Renal pelvis (tissue), 1 donor: ENCODE measurements at regions not wholly inside any gene's neighbourhood (a gene's known extent, or its start where the extent isn't known, plus 50 kb on each side); places are given as distances from the start of the nearest gene placed in this dataset.
"Not testable (repeated sequence)": the region's sequence is repeated elsewhere in the genome, so short reads cannot be mapped to it uniquely, and the experiment has no call there.

ENCODE experiments used
- DNase-seq: peaks from one replicate; pipeline ENCODE4 v3.0.0-alpha.2; 2013

GRCh38 chr2:175353275-175353674 is 171.8 kb upstream of the ATP5MC3 start:
- no peak for DNase-seq

GRCh38 chr2:175351512-175351911 is 170.0 kb upstream of the ATP5MC3 start:
- DNase-seq: no peak

- DNase-seq: no peak
Measured at GRCh38 chr2:175350105-175350504, 168.6 kb upstream of the ATP5MC3 start.

- DNase-seq: no peak
Measured at GRCh38 chr2:175342085-175342484, 160.6 kb upstream of the ATP5MC3 start.

GRCh38 chr2:175330195-175330594 is 148.7 kb upstream of the ATP5MC3 start:
- DNase-seq: no peak

GRCh38 chr2:175326801-175327200 is 145.3 kb upstream of the ATP5MC3 start:
- DNase-seq: peak; percentile 11

- DNase-seq: not testable (repeated sequence)
Measured at GRCh38 chr2:175326164-175326563, 144.7 kb upstream of the ATP5MC3 start.

GRCh38 chr2:175323162-175323561 is 141.7 kb upstream of the ATP5MC3 start:
- no peak for DNase-seq

- DNase-seq: no peak
Measured at GRCh38 chr2:175318542-175318941, 137.0 kb upstream of the ATP5MC3 start.

GRCh38 chr2:175317751-175318150 is 136.2 kb upstream of the ATP5MC3 start:
- DNase-seq: no peak

- DNase-seq: no peak
Measured at GRCh38 chr2:175312137-175312536, 130.6 kb upstream of the ATP5MC3 start.

- no peak for DNase-seq
Measured at GRCh38 chr2:175310813-175311504, 129.4 kb upstream of the ATP5MC3 start.

- peak; percentile 12 for DNase-seq
Measured at GRCh38 chr2:175309799-175310198, 128.3 kb upstream of the ATP5MC3 start.

GRCh38 chr2:175308005-175308404 is 126.5 kb upstream of the ATP5MC3 start:
- DNase-seq: no peak

- no peak for DNase-seq
Measured at GRCh38 chr2:175304541-175304940, 123.0 kb upstream of the ATP5MC3 start.

GRCh38 chr2:175293776-175294175 is 112.3 kb upstream of the ATP5MC3 start:
- DNase-seq: no peak

- DNase-seq: no peak
Measured at GRCh38 chr2:175293195-175293594, 111.7 kb upstream of the ATP5MC3 start.

- DNase-seq: no peak
Measured at GRCh38 chr2:175282886-175283285, 101.4 kb upstream of the ATP5MC3 start.

- DNase-seq: peak; percentile 36
Measured at GRCh38 chr2:175282300-175282699, 100.8 kb upstream of the ATP5MC3 start.

- DNase-seq: peak; percentile 31
Measured at GRCh38 chr2:175277772-175278171, 96.3 kb upstream of the ATP5MC3 start.

- DNase-seq: no peak
Measured at GRCh38 chr2:175275539-175275938, 94.0 kb upstream of the ATP5MC3 start.

- DNase-seq: no peak
Measured at GRCh38 chr2:175259164-175259563, 77.7 kb upstream of the ATP5MC3 start.

GRCh38 chr2:175256806-175257585 is 75.5 kb upstream of the ATP5MC3 start:
- DNase-seq: no peak

GRCh38 chr2:175256391-175256790 is 74.9 kb upstream of the ATP5MC3 start:
- not testable (repeated sequence) for DNase-seq
